Mesenchymal stem cell (in vitro differentiated cells and primary cell): ENCODE measurements at regions not wholly inside any gene's neighbourhood (a gene's known extent, or its start where the extent isn't known, plus 50 kb on each side); places are given as distances from the start of the nearest gene placed in this dataset.
A peak's percentile ranks its signal among the peaks of the same experiment; 100 is the strongest.

Source experiments
- DNase-seq: peaks from one replicate; pipeline ENCODE4 v3.0.0-alpha.2; 2013
- H2AFZ ChIP-seq: one replicate; pipeline ENCODE4 v1.6.1; 2013; ENCODE audit warnings: low read depth, mild to moderate bottlenecking, control low read depth, inconsistent platforms, low read length, moderate library complexity
- H2AK5ac ChIP-seq: 2 replicates; pipeline ENCODE4 v1.6.1; 2013; ENCODE audit warnings: low read length, moderate library complexity, mild to moderate bottlenecking, inconsistent platforms; ENCODE audit not compliant: severe bottlenecking
- H2BK120ac ChIP-seq: one replicate; pipeline ENCODE4 v1.6.1; 2013; ENCODE audit warnings: low read depth, mild to moderate bottlenecking, inconsistent platforms, low read length, moderate library complexity
- H2BK12ac ChIP-seq, 2 experiments: one replicate each; pipeline ENCODE4 v1.6.1; 2013; ENCODE audit warnings: inconsistent platforms in 2 of 2, low read length in 2 of 2, mild to moderate bottlenecking in 2 of 2, moderate library complexity in 2 of 2, control low read depth in 1 of 2
- H2BK15ac ChIP-seq: one replicate; pipeline ENCODE4 v1.6.1; 2013; ENCODE audit warnings: mild to moderate bottlenecking, low read depth, inconsistent platforms; ENCODE audit not compliant: poor library complexity, severe bottlenecking
- H2BK5ac ChIP-seq: 2 replicates; pipeline ENCODE4 v1.6.1; 2013; ENCODE audit warnings: low read depth, mild to moderate bottlenecking, low read length, control low read depth, inconsistent platforms; ENCODE audit not compliant: poor library complexity, severe bottlenecking
- H3K14ac ChIP-seq, 2 experiments: one replicate each; pipeline ENCODE4 v1.6.1; 2013; ENCODE audit warnings: inconsistent platforms in 2 of 2, low read length in 2 of 2, control low read depth in 1 of 2, mild to moderate bottlenecking in 1 of 2, moderate library complexity in 1 of 2
- H3K18ac ChIP-seq, 2 experiments: one replicate each; pipeline ENCODE4 v1.6.1; 2013; ENCODE audit warnings: inconsistent platforms in 2 of 2, low read length in 2 of 2, control low read depth in 1 of 2, low read depth in 1 of 2, mild to moderate bottlenecking in 1 of 2
- H3K23ac ChIP-seq, 2 experiments: one replicate each; pipeline ENCODE4 v1.6.1; 2013; ENCODE audit warnings: inconsistent platforms in 2 of 2, low read length in 2 of 2, mild to moderate bottlenecking in 2 of 2, moderate library complexity in 2 of 2, control low read depth in 1 of 2
- H3K27ac ChIP-seq: 2 replicates; pipeline ENCODE4 v1.5.1; 2013; ENCODE audit warnings: mild to moderate bottlenecking, moderate library complexity, low read length, control low read depth, inconsistent platforms; ENCODE audit not compliant: poor library complexity, severe bottlenecking
- H3K27me3 ChIP-seq, 2 experiments: 2 replicates each; pipeline versions ENCODE4 v1.6.1 to v1.7.0; 2013; ENCODE audit warnings: low read length in 2 of 2, mild to moderate bottlenecking in 2 of 2, moderate library complexity in 2 of 2, control low read depth in 1 of 2, inconsistent platforms in 1 of 2; ENCODE audit not compliant: control insufficient read depth in 1 of 2, insufficient read depth in 1 of 2
- H3K36me3 ChIP-seq, 2 experiments: 2 replicates each; pipeline versions ENCODE4 v1.6.1 to v1.7.0; 2013; ENCODE audit warnings: low read length in 2 of 2, control low read depth in 1 of 2, inconsistent platforms in 1 of 2, low read depth in 1 of 2, mild to moderate bottlenecking in 1 of 2; ENCODE audit not compliant: insufficient read depth in 2 of 2, control insufficient read depth in 1 of 2
- H3K4ac ChIP-seq, 2 experiments: one replicate each; pipeline ENCODE4 v1.6.1; 2013; ENCODE audit warnings: inconsistent platforms in 2 of 2, low read length in 2 of 2, mild to moderate bottlenecking in 2 of 2, moderate library complexity in 2 of 2, control low read depth in 1 of 2, low read depth in 1 of 2
- H3K4me1 ChIP-seq: 2 replicates; pipeline ENCODE4 v1.6.1; 2013; ENCODE audit warnings: low read depth, low read length, control low read depth; ENCODE audit not compliant: control insufficient read depth, insufficient read depth
- H3K4me2 ChIP-seq: 2 replicates; pipeline ENCODE4 v1.6.1; 2013; ENCODE audit warnings: low read length, mild to moderate bottlenecking, inconsistent platforms; ENCODE audit not compliant: poor library complexity, severe bottlenecking
- H3K4me3 ChIP-seq, 2 experiments: 2 replicates each; pipeline versions ENCODE4 v1.5.1 to v1.7.0; 2013; ENCODE audit warnings: low read length in 2 of 2, mild to moderate bottlenecking in 2 of 2, control low read depth in 1 of 2, low read depth in 1 of 2; ENCODE audit not compliant: insufficient read depth in 1 of 2
- H3K79me1 ChIP-seq: replicated peaks from 2 replicates; pipeline ENCODE4 v1.6.1; 2013; ENCODE audit warnings: mild to moderate bottlenecking, control low read depth, low read length, inconsistent platforms; ENCODE audit not compliant: poor library complexity, severe bottlenecking
- H3K9ac ChIP-seq: 2 replicates; pipeline ENCODE4 v1.7.0; 2013; ENCODE audit warnings: mild to moderate bottlenecking, low read length, moderate library complexity
- H3K9me3 ChIP-seq: 2 replicates; pipeline ENCODE4 v1.7.0; 2013; ENCODE audit warnings: mild to moderate bottlenecking, low read length; ENCODE audit not compliant: control insufficient read depth
- H4K8ac ChIP-seq: one replicate; pipeline ENCODE4 v1.6.1; 2013; ENCODE audit warnings: inconsistent platforms, mild to moderate bottlenecking, low read length, moderate library complexity
- H4K91ac ChIP-seq: one replicate; pipeline ENCODE4 v1.6.1; 2013; ENCODE audit warnings: mild to moderate bottlenecking, low read length, inconsistent platforms
- WGBS: methylation state at CpG from one replicate; pipeline ENCODE4 v1.1.7; 2013; ENCODE audit warnings: mixed read lengths; 5-methylcytosine and 5-hydroxymethylcytosine counted together

DNA sequence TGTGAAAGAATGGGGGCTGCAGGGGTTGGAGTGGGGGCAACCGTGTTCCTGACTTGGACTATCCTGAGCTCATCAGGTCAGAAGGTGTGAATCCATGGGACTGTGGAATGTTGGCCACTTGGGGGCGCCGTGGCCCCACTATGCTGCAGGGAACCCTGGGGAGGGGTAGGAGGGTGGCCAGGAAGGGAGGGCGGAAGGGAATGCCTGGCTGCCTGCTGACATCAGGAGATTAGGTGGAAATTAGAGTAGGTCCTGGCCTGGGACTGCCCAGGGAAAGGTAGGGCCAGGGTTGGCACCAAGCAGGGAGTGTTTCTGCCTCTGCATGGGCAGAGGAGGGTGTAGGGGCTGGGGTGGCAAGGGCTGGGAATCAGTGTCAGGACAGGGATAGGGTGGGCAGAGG is 65.8 kb upstream of the PRSS58 start:
- no peak overlapping the region for H2BK5ac ChIP-seq
- H3K4me1 ChIP-seq: peaks cover 14% of the 10 kb centered on the region
- H2AK5ac ChIP-seq: no peak overlapping the region
- H3K27me3 ChIP-seq: peaks cover 5 to 16% of the 10 kb centered on the region in 2 experiments
- no peak overlapping the region for H4K91ac ChIP-seq
- H3K23ac ChIP-seq: no peak overlapping the region
- no peak overlapping the region for H3K9ac ChIP-seq
- H3K4ac ChIP-seq: no peak overlapping the region
- peak overlapping the region in 1 of 2 experiments; percentile 20 for H3K14ac ChIP-seq
- H2AFZ ChIP-seq: no peak overlapping the region
- no peak overlapping the region for H3K4me3 ChIP-seq
- no peaks in the 10 kb centered on the region for H3K9me3 ChIP-seq
- no peak overlapping the region for H3K4me2 ChIP-seq
- no peak for DNase-seq
- H4K8ac ChIP-seq: no peak overlapping the region
- H3K18ac ChIP-seq: no peak overlapping the region
- 22% methylated on average over 4 of the region's 4 CpGs for WGBS
- H3K36me3 ChIP-seq: no peaks in the 10 kb centered on the region
- H2BK12ac ChIP-seq: no peak overlapping the region
- H2BK120ac ChIP-seq: no peak overlapping the region
- no peaks in the 10 kb centered on the region for H3K79me1 ChIP-seq
- no peak overlapping the region for H3K27ac ChIP-seq
- no peak overlapping the region for H2BK15ac ChIP-seq

DNA sequence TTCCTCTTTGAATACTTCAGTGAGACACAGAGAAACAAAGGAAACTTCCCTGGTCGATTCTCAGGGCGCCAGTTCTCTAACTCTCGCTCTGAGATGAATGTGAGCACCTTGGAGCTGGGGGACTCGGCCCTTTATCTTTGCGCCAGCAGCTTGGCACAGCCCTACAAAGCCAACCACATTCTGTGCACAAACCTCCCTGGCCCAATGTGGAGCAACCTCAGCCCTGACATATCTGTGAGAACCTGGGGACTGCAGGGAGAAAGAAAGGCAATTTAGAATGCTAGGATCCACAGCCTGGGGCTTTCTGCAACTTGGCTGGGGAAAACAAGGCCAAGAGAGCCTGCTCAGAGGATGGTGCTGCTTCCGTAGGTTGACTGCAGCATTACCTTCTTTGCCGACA is 63.5 kb upstream of the PRSS58 start:
- peaks cover 5% of the 10 kb centered on the region for H3K4me1 ChIP-seq
- 76% methylated on average over 6 of the region's 7 CpGs for WGBS
- no peak overlapping the region for H2BK120ac ChIP-seq
- H2AFZ ChIP-seq: no peak overlapping the region
- no peak overlapping the region for H4K91ac ChIP-seq
- no peak overlapping the region for H3K4me3 ChIP-seq
- no peak overlapping the region for H4K8ac ChIP-seq
- no peak overlapping the region for H2AK5ac ChIP-seq
- H2BK15ac ChIP-seq: no peak overlapping the region
- no peak overlapping the region for H3K23ac ChIP-seq
- no peak for DNase-seq
- peaks cover 9 to 29% of the 10 kb centered on the region in 2 experiments for H3K27me3 ChIP-seq
- no peak overlapping the region for H2BK5ac ChIP-seq
- no peak overlapping the region for H3K4me2 ChIP-seq
- no peaks in the 10 kb centered on the region for H3K9me3 ChIP-seq
- no peak overlapping the region for H3K4ac ChIP-seq
- no peaks in the 10 kb centered on the region for H3K36me3 ChIP-seq
- H3K14ac ChIP-seq: no peak overlapping the region
- no peak overlapping the region for H3K9ac ChIP-seq
- H3K18ac ChIP-seq: no peak overlapping the region
- H3K79me1 ChIP-seq: no peaks in the 10 kb centered on the region
- H2BK12ac ChIP-seq: no peak overlapping the region
- H3K27ac ChIP-seq: no peak overlapping the region

DNA sequence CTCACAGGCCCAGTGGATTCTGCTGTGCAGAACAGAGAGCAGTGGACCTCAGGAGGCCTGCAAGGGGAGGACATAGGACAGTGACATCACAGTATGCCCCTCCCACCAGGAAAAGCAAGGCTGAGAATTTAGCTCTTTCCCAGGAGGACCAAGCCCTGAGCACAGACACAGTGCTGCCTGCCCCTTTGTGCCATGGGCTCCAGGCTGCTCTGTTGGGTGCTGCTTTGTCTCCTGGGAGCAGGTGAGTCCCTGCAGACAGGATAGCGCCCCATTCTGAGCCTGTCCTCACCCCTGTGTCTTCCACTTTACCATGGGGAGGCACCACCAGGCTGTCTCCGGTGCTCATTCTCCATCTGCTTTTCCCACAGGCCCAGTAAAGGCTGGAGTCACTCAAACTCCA is 63.0 kb upstream of the PRSS58 start:
- Histone ChIP-seq H4K8ac (no peak overlapping the region), H2BK120ac (no peak overlapping the region), H3K27me3 (peaks cover 11 to 29% of the 10 kb centered on the region in 2 experiments), H4K91ac (no peak overlapping the region), H3K23ac (no peak overlapping the region), H3K36me3 (no peaks in the 10 kb centered on the region), H3K4me3 (no peak overlapping the region), H3K14ac (no peak overlapping the region), H3K4ac (no peak overlapping the region), H3K4me1 (peaks cover 5% of the 10 kb centered on the region), H3K79me1 (no peaks in the 10 kb centered on the region), H2BK5ac (no peak overlapping the region), H2BK15ac (no peak overlapping the region), H3K4me2 (no peak overlapping the region), H2BK12ac (no peak overlapping the region), H3K9me3 (no peaks in the 10 kb centered on the region), H2AK5ac (no peak overlapping the region), H3K9ac (no peak overlapping the region), H2AFZ (no peak overlapping the region), H3K18ac (no peak overlapping the region), H3K27ac (no peak overlapping the region)
- DNase-seq: no peak
- 63% methylated on average over 2 of the region's 2 CpGs for WGBS

DNA sequence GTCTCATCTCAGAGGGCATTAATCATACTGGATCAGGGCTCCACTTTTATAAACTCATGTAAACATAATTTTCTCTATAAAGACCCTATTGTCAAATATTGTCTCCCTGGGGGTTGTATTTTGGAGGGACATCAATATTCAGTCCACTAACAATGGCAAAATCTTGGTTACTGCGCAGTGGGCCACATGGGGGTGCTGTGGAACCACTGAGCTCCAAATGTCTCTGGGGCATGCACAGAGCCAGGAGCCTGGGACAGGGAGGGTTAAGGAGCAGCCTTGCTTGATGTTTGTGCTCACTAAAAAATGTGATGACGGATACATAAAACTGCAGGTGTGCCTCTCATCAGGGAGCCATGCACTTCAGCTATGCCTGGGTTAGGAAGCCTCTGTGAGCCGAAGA is 62.1 kb upstream of the PRSS58 start:
- Histone ChIP-seq H2BK120ac (no peak overlapping the region), H2AK5ac (no peak overlapping the region), H4K91ac (no peak overlapping the region), H2BK15ac (no peak overlapping the region), H3K4me1 (peaks cover 5% of the 10 kb centered on the region), H3K27me3 (peaks cover 11 to 29% of the 10 kb centered on the region in 2 experiments), H3K4me3 (no peak overlapping the region), H3K36me3 (no peaks in the 10 kb centered on the region), H3K4ac (no peak overlapping the region), H2BK5ac (no peak overlapping the region), H3K18ac (no peak overlapping the region), H2AFZ (no peak overlapping the region), H3K23ac (no peak overlapping the region), H4K8ac (no peak overlapping the region), H3K9ac (no peak overlapping the region), H3K9me3 (no peaks in the 10 kb centered on the region), H3K14ac (no peak overlapping the region), H3K79me1 (no peaks in the 10 kb centered on the region), H3K27ac (no peak overlapping the region), H3K4me2 (no peak overlapping the region), H2BK12ac (no peak overlapping the region)
- WGBS: 53% methylated on average over 3 of the region's 3 CpGs
- DNase-seq: no peak
